ENCODE measurements at regions not wholly inside any gene's neighbourhood (a gene's known extent, or its start where the extent isn't known, plus 50 kb on each side); places are given as distances from the start of the nearest gene placed in this dataset.

DNA sequence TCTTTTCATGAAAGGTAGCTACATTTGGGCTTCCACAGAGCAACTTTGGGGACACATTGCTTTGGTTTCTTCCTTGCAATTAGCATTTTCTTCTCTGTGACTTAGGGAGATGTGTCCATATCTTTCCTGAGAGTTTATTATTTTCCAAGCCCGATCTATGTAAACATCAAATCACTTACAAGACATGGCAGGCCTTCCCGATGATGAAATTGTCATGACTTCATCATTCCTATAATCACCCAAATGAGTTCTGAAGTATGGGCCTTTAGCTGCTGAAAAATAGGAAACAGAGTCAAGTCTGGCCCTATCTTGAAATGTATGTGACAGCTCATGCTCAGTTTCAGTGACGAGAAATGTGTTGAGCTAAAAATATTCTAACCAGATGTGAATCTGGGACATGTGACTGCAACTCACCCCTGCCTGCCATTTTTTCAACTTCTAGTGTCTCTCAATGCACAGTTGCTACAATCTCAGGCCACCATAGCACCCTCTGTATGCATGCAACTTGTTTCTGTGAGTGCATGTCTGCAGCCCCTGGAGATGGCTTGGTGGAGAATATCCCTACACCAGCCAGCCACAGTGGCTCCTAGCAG is 199.6 kb upstream of the MAF start:
- Mint-ChIP-seq H3K4me1 (ENCODE audit: low read depth) (no peaks in the 10 kb centered on the region), H3K36me3 (ENCODE audit: low read depth) (no peaks in the 10 kb centered on the region), H3K27me3 (no peaks in the 10 kb centered on the region), H3K4me3 (no peak overlapping the region), H3K9me3 (no peaks in the 10 kb centered on the region), H3K27ac (no peak overlapping the region)
- intact Hi-C loops (cut with micrococcal nuclease) = no loop called here
- ChIA-PET CTCF (no interaction called here), POLR2A (interaction anchor here (0.7 kb wide), 1 partner anchor 1357 kb away, joined by 3 read pairs; no protein-coding TSS in a partner anchor)
- ATAC-seq (no peak), DNase-seq (no peak)
- TF ChIP-seq, protein P1, sequence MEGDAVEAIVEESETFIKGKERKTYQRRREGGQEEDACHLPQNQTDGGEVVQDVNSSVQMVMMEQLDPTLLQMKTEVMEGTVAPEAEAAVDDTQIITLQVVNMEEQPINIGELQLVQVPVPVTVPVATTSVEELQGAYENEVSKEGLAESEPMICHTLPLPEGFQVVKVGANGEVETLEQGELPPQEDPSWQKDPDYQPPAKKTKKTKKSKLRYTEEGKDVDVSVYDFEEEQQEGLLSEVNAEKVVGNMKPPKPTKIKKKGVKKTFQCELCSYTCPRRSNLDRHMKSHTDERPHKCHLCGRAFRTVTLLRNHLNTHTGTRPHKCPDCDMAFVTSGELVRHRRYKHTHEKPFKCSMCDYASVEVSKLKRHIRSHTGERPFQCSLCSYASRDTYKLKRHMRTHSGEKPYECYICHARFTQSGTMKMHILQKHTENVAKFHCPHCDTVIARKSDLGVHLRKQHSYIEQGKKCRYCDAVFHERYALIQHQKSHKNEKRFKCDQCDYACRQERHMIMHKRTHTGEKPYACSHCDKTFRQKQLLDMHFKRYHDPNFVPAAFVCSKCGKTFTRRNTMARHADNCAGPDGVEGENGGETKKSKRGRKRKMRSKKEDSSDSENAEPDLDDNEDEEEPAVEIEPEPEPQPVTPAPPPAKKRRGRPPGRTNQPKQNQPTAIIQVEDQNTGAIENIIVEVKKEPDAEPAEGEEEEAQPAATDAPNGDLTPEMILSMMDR (IDR thresholded peaks at IDR 0.05) = no peak

DNA sequence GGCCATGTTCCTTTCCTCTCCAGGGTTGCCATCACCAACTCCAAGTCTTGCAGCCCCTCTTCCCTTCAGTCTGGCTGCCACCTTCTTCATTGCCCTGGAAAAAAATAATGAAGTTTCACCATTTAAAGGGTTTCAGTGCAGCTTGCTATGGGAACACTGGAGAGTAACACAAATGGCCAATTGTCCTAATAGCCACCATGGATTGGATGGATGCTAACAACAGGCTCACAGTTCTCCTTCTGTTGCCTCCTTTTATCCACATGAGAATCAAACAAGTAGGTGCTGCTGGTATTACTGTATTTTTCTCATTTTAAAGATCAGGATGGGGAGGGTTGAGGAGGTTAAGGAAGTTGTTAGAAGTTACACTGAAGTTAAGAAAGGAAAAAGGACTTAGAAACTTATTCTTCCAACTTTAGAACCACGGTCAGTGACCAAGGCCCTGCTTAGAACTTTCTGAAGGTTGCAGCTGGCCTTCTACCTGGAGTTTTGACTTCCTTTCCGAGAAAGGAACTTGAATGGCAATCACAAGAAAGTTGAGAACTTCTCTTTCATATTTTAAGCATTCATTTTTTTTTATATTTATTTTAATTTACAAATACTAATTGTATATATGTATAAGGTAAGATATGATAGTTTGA is 198.0 kb upstream of the MAF start:
- intact Hi-C loops (cut with micrococcal nuclease) = no loop called here
- TF ChIP-seq, protein P1 (IDR thresholded peaks at IDR 0.05) = no peak
- H3K4me3 Mint-ChIP-seq = no peak overlapping the region

GRCh38 chr16:79797486-79797885 is 196.9 kb upstream of the MAF start:
- Mint-ChIP-seq H3K4me1 (ENCODE audit: low read depth) (no peaks in the 10 kb centered on the region), H3K4me3 (no peak overlapping the region), H3K9me3 (no peaks in the 10 kb centered on the region), H3K27me3 (no peaks in the 10 kb centered on the region), H3K27ac (no peak overlapping the region), H3K36me3 (ENCODE audit: low read depth) (no peaks in the 10 kb centered on the region)
- CTCF ChIA-PET = interaction anchor here (1.4 kb wide), 1 partner anchor 9 kb away, joined by 3 read pairs; no protein-coding TSS in a partner anchor
- TF ChIP-seq, protein P1 (IDR thresholded peaks at IDR 0.05) = no peak
- POLR2A ChIA-PET = no interaction called here
- intact Hi-C loops (cut with micrococcal nuclease) = no loop called here
- ATAC-seq (no peak), DNase-seq (no peak)

More for the DNA sequence above, 198.0 kb upstream of the MAF start:
- DNase-seq (no peak), ATAC-seq (no peak)
- Mint-ChIP-seq H3K9me3 (no peaks in the 10 kb centered on the region), H3K36me3 (ENCODE audit: low read depth) (no peaks in the 10 kb centered on the region), H3K27ac (no peak overlapping the region), H3K4me1 (ENCODE audit: low read depth) (no peaks in the 10 kb centered on the region), H3K27me3 (no peaks in the 10 kb centered on the region)
- POLR2A ChIA-PET = no interaction called here
- CTCF ChIA-PET = interaction anchor here (1.4 kb wide), 1 partner anchor 8 kb away, joined by 3 read pairs; no protein-coding TSS in a partner anchor

- ATAC-seq (no peak), DNase-seq (no peak)
- ChIA-PET CTCF (no interaction called here), POLR2A (no interaction called here)
- H3K4me3 Mint-ChIP-seq = no peak overlapping the region
- intact Hi-C loops (cut with micrococcal nuclease) = no loop called here
- no peaks in the 10 kb centered on the region for H3K36me3 Mint-ChIP-seq (ENCODE audit: low read depth)
- no peaks in the 10 kb centered on the region for H3K27me3 Mint-ChIP-seq
- H3K9me3 Mint-ChIP-seq = no peaks in the 10 kb centered on the region
- no peaks in the 10 kb centered on the region for H3K4me1 Mint-ChIP-seq (ENCODE audit: low read depth)
- TF ChIP-seq, protein P1 (IDR thresholded peaks at IDR 0.05) = no peak
- no peak overlapping the region for H3K27ac Mint-ChIP-seq
Measured at GRCh38 chr16:79795556-79795955, 195.0 kb upstream of the MAF start.

- Mint-ChIP-seq H3K4me1 (ENCODE audit: low read depth) (no peaks in the 10 kb centered on the region), H3K27me3 (no peaks in the 10 kb centered on the region), H3K36me3 (ENCODE audit: low read depth) (no peaks in the 10 kb centered on the region), H3K4me3 (no peak overlapping the region), H3K27ac (no peak overlapping the region), H3K9me3 (no peaks in the 10 kb centered on the region)
- CTCF ChIA-PET = no interaction called here
- ATAC-seq = no peak
- no peak for DNase-seq
- TF ChIP-seq, protein P1 (IDR thresholded peaks at IDR 0.05) = no peak
- intact Hi-C loops (cut with micrococcal nuclease) = no loop called here
- POLR2A ChIA-PET = no interaction called here
Measured at GRCh38 chr16:79794941-79795340, 194.4 kb upstream of the MAF start.
